NB4 (cell line): ENCODE measurements at regions not wholly inside any gene's neighbourhood (a gene's known extent, or its start where the extent isn't known, plus 50 kb on each side); places are given as distances from the start of the nearest gene placed in this dataset.

Source experiments
- POLR2A ChIP-seq: IDR thresholded peaks from 2 replicates; pipeline ENCODE4 v1.6.1; 2011; ENCODE audit warnings: mild to moderate bottlenecking; ENCODE audit not compliant: insufficient read length; ENCODE audit errors: extremely low read depth
- TF ChIP-seq, protein P1 (sequence below): IDR thresholded peaks from one replicate; pipeline ENCODE4 v1.5.1; 2012; ENCODE audit warnings: low read depth, low read length
- TF ChIP-seq, protein P2 (sequence below): IDR thresholded peaks from 2 replicates; pipeline ENCODE4 v1.6.1; 2011; ENCODE audit warnings: low read depth, low read length

DNA sequence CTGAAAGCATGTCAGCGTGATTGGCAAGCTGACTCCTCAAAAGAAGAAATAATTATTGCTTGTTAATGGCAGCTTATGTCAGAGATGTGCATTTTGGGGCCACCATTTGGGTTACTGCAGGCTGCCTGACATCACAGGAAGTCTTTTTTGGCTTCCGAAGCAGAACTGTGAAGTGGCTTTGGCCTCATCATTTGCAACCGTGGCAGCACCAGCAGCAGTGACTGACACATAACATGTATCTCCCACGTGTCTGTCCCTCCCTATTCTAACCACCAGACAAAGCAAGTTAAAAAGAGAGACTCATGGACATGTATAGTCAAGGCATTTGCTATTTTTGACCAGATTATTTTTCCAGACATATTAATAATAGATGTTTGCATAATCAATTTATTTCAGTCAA lies 488.7 kb upstream of the ACVR2A start:
- TF ChIP-seq, protein P1, sequence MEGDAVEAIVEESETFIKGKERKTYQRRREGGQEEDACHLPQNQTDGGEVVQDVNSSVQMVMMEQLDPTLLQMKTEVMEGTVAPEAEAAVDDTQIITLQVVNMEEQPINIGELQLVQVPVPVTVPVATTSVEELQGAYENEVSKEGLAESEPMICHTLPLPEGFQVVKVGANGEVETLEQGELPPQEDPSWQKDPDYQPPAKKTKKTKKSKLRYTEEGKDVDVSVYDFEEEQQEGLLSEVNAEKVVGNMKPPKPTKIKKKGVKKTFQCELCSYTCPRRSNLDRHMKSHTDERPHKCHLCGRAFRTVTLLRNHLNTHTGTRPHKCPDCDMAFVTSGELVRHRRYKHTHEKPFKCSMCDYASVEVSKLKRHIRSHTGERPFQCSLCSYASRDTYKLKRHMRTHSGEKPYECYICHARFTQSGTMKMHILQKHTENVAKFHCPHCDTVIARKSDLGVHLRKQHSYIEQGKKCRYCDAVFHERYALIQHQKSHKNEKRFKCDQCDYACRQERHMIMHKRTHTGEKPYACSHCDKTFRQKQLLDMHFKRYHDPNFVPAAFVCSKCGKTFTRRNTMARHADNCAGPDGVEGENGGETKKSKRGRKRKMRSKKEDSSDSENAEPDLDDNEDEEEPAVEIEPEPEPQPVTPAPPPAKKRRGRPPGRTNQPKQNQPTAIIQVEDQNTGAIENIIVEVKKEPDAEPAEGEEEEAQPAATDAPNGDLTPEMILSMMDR, result no peak
- no peak for TF ChIP-seq POLR2A
- TF ChIP-seq, protein P2, sequence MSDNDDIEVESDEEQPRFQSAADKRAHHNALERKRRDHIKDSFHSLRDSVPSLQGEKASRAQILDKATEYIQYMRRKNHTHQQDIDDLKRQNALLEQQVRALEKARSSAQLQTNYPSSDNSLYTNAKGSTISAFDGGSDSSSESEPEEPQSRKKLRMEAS, result no peak
